GM23338 (cell line): ENCODE measurements at regions not wholly inside any gene's neighbourhood (a gene's known extent, or its start where the extent isn't known, plus 50 kb on each side); places are given as distances from the start of the nearest gene placed in this dataset.
"Not testable (repeated sequence)": the region's sequence is repeated elsewhere in the genome, so short reads cannot be mapped to it uniquely, and the experiment has no call there.

ENCODE experiments used
- ATAC-seq: fragments of 200-7000 bp; cut with Tn5 transposase; 3 replicates; pipeline ENCODE4 v1.9.1; 2020
- DNase-seq: peaks from one replicate; pipeline ENCODE4 v3.0.0-alpha.2; 2015; ENCODE audit warnings: low spot score
- H2AFZ ChIP-seq: fragments of 200-600 bp; sonication (generic); 2 replicates; pipeline ENCODE4 v1.8.0; 2016; ENCODE audit warnings: antibody characterized with exemption, mild to moderate bottlenecking, moderate library complexity
- H3F3A ChIP-seq: fragments of 200-600 bp; sonication (generic); replicated peaks from 2 replicates; pipeline ENCODE4 v1.8.0; 2017; ENCODE audit warnings: antibody characterized with exemption, mixed run types, low read depth
- H3K27ac ChIP-seq: fragments of 200-600 bp; sonication (generic); 2 replicates; pipeline ENCODE4 v1.6.1; 2016; ENCODE audit warnings: low read depth
- H3K27me3 ChIP-seq: fragments of 200-600 bp; sonication (generic); 2 replicates; pipeline ENCODE4 v1.8.0; 2016; ENCODE audit warnings: mild to moderate bottlenecking, mixed run types, moderate library complexity; ENCODE audit not compliant: insufficient read depth
- H3K36me3 ChIP-seq: fragments of 200-600 bp; sonication (generic); 2 replicates; pipeline ENCODE4 v1.8.0; 2016; ENCODE audit warnings: mild to moderate bottlenecking; ENCODE audit not compliant: insufficient read depth
- H3K4me1 ChIP-seq: fragments of 200-600 bp; sonication (generic); 2 replicates; pipeline ENCODE4 v1.8.0; 2016; ENCODE audit warnings: mild to moderate bottlenecking, moderate library complexity; ENCODE audit not compliant: insufficient read depth
- H3K4me2 ChIP-seq: fragments of 200-600 bp; sonication (generic); 2 replicates; pipeline ENCODE4 v1.7.1; 2017; ENCODE audit warnings: mixed run types
- H3K4me3 ChIP-seq: fragments of 200-600 bp; sonication (generic); 2 replicates; pipeline ENCODE4 v1.6.1; 2016; ENCODE audit warnings: mixed run types
- H3K79me2 ChIP-seq: fragments of 200-600 bp; sonication (generic); replicated peaks from 2 replicates; pipeline ENCODE4 v1.8.0; 2017; ENCODE audit warnings: mild to moderate bottlenecking; ENCODE audit not compliant: insufficient read depth
- H3K9me2 ChIP-seq: fragments of 200-600 bp; sonication (generic); 2 replicates; pipeline ENCODE4 v1.8.0; 2017; ENCODE audit not compliant: insufficient read depth
- H4K20me1 ChIP-seq: fragments of 200-600 bp; sonication (generic); replicated peaks from 2 replicates; pipeline ENCODE4 v1.8.0; 2017; ENCODE audit warnings: mild to moderate bottlenecking; ENCODE audit not compliant: insufficient read depth
- H3K27ac Mint-ChIP-seq: 2 replicates; pipeline ENCODE4 v1.8.0; 2020; ENCODE audit warnings: inconsistent platforms, mild to moderate bottlenecking, moderate library complexity, mixed read lengths
- H3K27me3 Mint-ChIP-seq: 3 replicates; pipeline ENCODE4 v1.8.0; 2022; ENCODE audit warnings: low read depth, mild to moderate bottlenecking, moderate library complexity, mixed read lengths, inconsistent platforms; ENCODE audit not compliant: insufficient read depth, poor library complexity
- H3K36me3 Mint-ChIP-seq: 3 replicates; pipeline ENCODE4 v1.8.0; 2021; ENCODE audit warnings: low read depth, mild to moderate bottlenecking, inconsistent platforms, moderate library complexity, mixed read lengths
- H3K4me1 Mint-ChIP-seq: 3 replicates; pipeline ENCODE4 v1.8.0; 2020; ENCODE audit warnings: mild to moderate bottlenecking, inconsistent platforms, mixed read lengths
- H3K4me3 Mint-ChIP-seq: 3 replicates; pipeline ENCODE4 v1.8.0; 2021; ENCODE audit warnings: moderate library complexity, mild to moderate bottlenecking, inconsistent platforms, mixed read lengths
- H3K9me3 Mint-ChIP-seq: 3 replicates; pipeline ENCODE4 v1.8.0; 2020; ENCODE audit warnings: moderate library complexity, mild to moderate bottlenecking, inconsistent platforms, mixed read lengths
- CTCF ChIP-seq, 2 experiments: fragments of 200-600 bp in 1 of 2; sonication (generic) in 1 of 2; conservative IDR thresholded peaks; 2 replicates each; pipeline versions ENCODE4 v1.5.1 to v1.6.1; 2016 to 2017; ENCODE audit warnings: antibody characterized with exemption in 2 of 2, low read depth in 2 of 2, mild to moderate bottlenecking in 2 of 2, moderate library complexity in 1 of 2
- ZNF114 ChIP-seq: fragments of 250-450 bp; sonication (Bioruptor Pico); IDR thresholded peaks from 2 replicates; pipeline ENCODE4 v1.5.0; 2020; ENCODE audit warnings: mild to moderate bottlenecking, moderate library complexity

GRCh38 chr2:131724019-131724418 lies 196.3 kb downstream of the CCDC74A start:
- DNase-seq: peak; percentile 70
- H2AFZ ChIP-seq: peak overlapping the region; percentile 66
- Mint-ChIP-seq H3K36me3 (no peaks in the 10 kb centered on the region), H3K4me1 (no peaks in the 10 kb centered on the region), H3K27ac (no peak overlapping the region), H3K27me3 (no peaks in the 10 kb centered on the region), H3K9me3 (no peaks in the 10 kb centered on the region), H3K4me3 (peak overlapping the region; percentile 57; the same call in 2 of the 3 replicates)
- ATAC-seq: peak; percentile 99
- H3K27me3 ChIP-seq: peaks cover 6% of the 10 kb centered on the region; the same call in 1 of the 2 replicates
- H3K36me3 ChIP-seq: no peaks in the 10 kb centered on the region
- H3K4me3 ChIP-seq: peak overlapping the region; percentile 50
- no peaks in the 10 kb centered on the region for H4K20me1 ChIP-seq
- no peak for TF ChIP-seq ZNF114 (CRISPR knock-in tag)
- peak in 1 of 2 experiments; percentile 16; a peak in 1 of 4 replicates for TF ChIP-seq CTCF (conservative IDR thresholded peaks at IDR 0.05; ENCODE audit: low read depth in 2 of 2)
- peak overlapping the region; percentile 72 for H3K4me2 ChIP-seq
- H3K79me2 ChIP-seq: no peaks in the 10 kb centered on the region
- no peaks in the 10 kb centered on the region for H3F3A ChIP-seq
- H3K4me1 ChIP-seq: peaks cover 4% of the 10 kb centered on the region; the same call in 1 of the 2 replicates
- no peaks in the 10 kb centered on the region for H3K9me2 ChIP-seq
- H3K27ac ChIP-seq: no peak overlapping the region

- H3K27me3 Mint-ChIP-seq, H3K4me3 ChIP-seq, H3K27me3 ChIP-seq, H2AFZ ChIP-seq, H3F3A ChIP-seq, H3K4me1 ChIP-seq, H3K9me3 Mint-ChIP-seq, H3K4me2 ChIP-seq, H3K27ac ChIP-seq, ATAC-seq, H3K36me3 ChIP-seq, H3K79me2 ChIP-seq, H3K4me1 Mint-ChIP-seq, DNase-seq, H3K9me2 ChIP-seq, H3K36me3 Mint-ChIP-seq, H4K20me1 ChIP-seq, H3K4me3 Mint-ChIP-seq, H3K27ac Mint-ChIP-seq: not testable (repeated sequence)
Observed at GRCh38 chr2:131728451-131728850, 200.8 kb downstream of the CCDC74A start.

- H3K4me2 ChIP-seq, H4K20me1 ChIP-seq, ATAC-seq, H3K79me2 ChIP-seq, H3K36me3 ChIP-seq, H3K27me3 ChIP-seq, H3K4me1 Mint-ChIP-seq, H3K4me3 Mint-ChIP-seq, H3K4me1 ChIP-seq, H3K36me3 Mint-ChIP-seq, H3K27me3 Mint-ChIP-seq, H3K27ac ChIP-seq, DNase-seq, H3K9me2 ChIP-seq, H3K4me3 ChIP-seq, H3K27ac Mint-ChIP-seq, H3F3A ChIP-seq, H2AFZ ChIP-seq, H3K9me3 Mint-ChIP-seq: not testable (repeated sequence)
Observed at GRCh38 chr2:131733530-131733929, 205.8 kb downstream of the CCDC74A start.

GRCh38 chr2:131736406-131736805 lies 208.7 kb downstream of the CCDC74A start:
- not testable (repeated sequence) for H3K9me3 Mint-ChIP-seq

GRCh38 chr2:131738533-131738932 lies 210.8 kb downstream of the CCDC74A start:
- H2AFZ ChIP-seq, H3K36me3 Mint-ChIP-seq, H3K9me3 Mint-ChIP-seq, H3K4me1 Mint-ChIP-seq, H3K27me3 ChIP-seq, H3K4me3 ChIP-seq, ATAC-seq, H3K27ac Mint-ChIP-seq, H3K4me1 ChIP-seq, H3K4me2 ChIP-seq, H3K4me3 Mint-ChIP-seq, DNase-seq, H3K36me3 ChIP-seq, H4K20me1 ChIP-seq, H3K27ac ChIP-seq, H3K79me2 ChIP-seq, H3K27me3 Mint-ChIP-seq, H3F3A ChIP-seq, H3K9me2 ChIP-seq: not testable (repeated sequence)

More at GRCh38 chr2:131736406-131736805, 208.7 kb downstream of the CCDC74A start:
- H3K27me3 Mint-ChIP-seq, H3K4me3 Mint-ChIP-seq, H3K4me2 ChIP-seq, H3K27me3 ChIP-seq, H3K36me3 ChIP-seq, H3K36me3 Mint-ChIP-seq, H3K27ac Mint-ChIP-seq, H4K20me1 ChIP-seq, H3K79me2 ChIP-seq, H3K4me3 ChIP-seq, ATAC-seq, H2AFZ ChIP-seq, H3K27ac ChIP-seq, H3K9me2 ChIP-seq, DNase-seq, H3F3A ChIP-seq, H3K4me1 Mint-ChIP-seq, H3K4me1 ChIP-seq: not testable (repeated sequence)

- not testable (repeated sequence) for ATAC-seq, H3K36me3 ChIP-seq, H3K9me3 Mint-ChIP-seq, H3K27me3 Mint-ChIP-seq, H3F3A ChIP-seq, DNase-seq, H3K4me3 Mint-ChIP-seq, H3K4me1 ChIP-seq, H3K27me3 ChIP-seq, H3K9me2 ChIP-seq, H3K4me1 Mint-ChIP-seq, H3K36me3 Mint-ChIP-seq, H3K27ac Mint-ChIP-seq, H4K20me1 ChIP-seq, H3K4me2 ChIP-seq, H2AFZ ChIP-seq, H3K79me2 ChIP-seq, H3K4me3 ChIP-seq, H3K27ac ChIP-seq
Observed at GRCh38 chr2:131738996-131739434, 211.3 kb downstream of the CCDC74A start.
